ENCODE measurements at regions not wholly inside any gene's neighbourhood (a gene's known extent, or its start where the extent isn't known, plus 50 kb on each side); places are given as distances from the start of the nearest gene placed in this dataset.

DNA sequence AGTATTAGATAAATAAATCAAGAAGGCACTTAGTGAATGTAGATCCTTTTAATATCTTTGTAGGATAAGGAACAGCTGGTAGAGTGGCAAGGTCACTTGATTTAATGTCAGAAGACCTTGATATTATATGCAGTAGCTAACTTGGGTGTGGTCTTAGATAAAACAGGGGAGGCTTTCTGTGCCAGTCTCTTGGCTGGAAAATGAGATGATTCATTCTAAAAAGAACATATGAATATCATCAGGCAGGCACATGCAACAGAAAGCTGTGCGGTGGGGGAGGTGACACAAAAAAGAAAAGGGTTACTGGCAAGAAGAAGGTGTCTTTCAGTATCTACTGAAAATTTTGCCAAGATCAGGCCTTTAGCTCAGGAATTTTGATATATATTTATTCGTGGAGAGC, 931.7 kb upstream of the CELF4 start:
- TF ChIP-seq GTF2F1 (IDR thresholded peaks at IDR 0.05; ENCODE audit: borderline replicate concordance, low read depth, low read length): no peak
- no peak for TF ChIP-seq KDM1A (IDR thresholded peaks at IDR 0.05; ENCODE audit: borderline replicate concordance, low read length)
- TF ChIP-seq, protein P1, sequence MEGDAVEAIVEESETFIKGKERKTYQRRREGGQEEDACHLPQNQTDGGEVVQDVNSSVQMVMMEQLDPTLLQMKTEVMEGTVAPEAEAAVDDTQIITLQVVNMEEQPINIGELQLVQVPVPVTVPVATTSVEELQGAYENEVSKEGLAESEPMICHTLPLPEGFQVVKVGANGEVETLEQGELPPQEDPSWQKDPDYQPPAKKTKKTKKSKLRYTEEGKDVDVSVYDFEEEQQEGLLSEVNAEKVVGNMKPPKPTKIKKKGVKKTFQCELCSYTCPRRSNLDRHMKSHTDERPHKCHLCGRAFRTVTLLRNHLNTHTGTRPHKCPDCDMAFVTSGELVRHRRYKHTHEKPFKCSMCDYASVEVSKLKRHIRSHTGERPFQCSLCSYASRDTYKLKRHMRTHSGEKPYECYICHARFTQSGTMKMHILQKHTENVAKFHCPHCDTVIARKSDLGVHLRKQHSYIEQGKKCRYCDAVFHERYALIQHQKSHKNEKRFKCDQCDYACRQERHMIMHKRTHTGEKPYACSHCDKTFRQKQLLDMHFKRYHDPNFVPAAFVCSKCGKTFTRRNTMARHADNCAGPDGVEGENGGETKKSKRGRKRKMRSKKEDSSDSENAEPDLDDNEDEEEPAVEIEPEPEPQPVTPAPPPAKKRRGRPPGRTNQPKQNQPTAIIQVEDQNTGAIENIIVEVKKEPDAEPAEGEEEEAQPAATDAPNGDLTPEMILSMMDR (IDR thresholded peaks at IDR 0.05; ENCODE audit: control extremely low read depth in 1 of 3, insufficient read depth in 1 of 3, low read depth in 1 of 3, low read length in 3 of 3): no peak
- TF ChIP-seq CEBPB (IDR thresholded peaks at IDR 0.05; ENCODE audit: low read depth, low read length): no peak
- TF ChIP-seq CBX5 (IDR thresholded peaks at IDR 0.05; ENCODE audit: low read depth, low read length): no peak

Data from H1 (cell line).